GM18517 (cell line): ENCODE measurements at regions not wholly inside any gene's neighbourhood (a gene's known extent, or its start where the extent isn't known, plus 50 kb on each side); places are given as distances from the start of the nearest gene placed in this dataset.
"Not testable (repeated sequence)": the region's sequence is repeated elsewhere in the genome, so short reads cannot be mapped to it uniquely, and the experiment has no call there.

Experiments
- ATAC-seq: cut with Tn5 transposase; IDR thresholded peaks from one replicate; pipeline ENCODE4 v1.9.1; 2021; ENCODE audit warnings: mild to moderate bottlenecking, moderate library complexity; ENCODE audit not compliant: unreplicated experiment

- ATAC-seq: no peak
These were observed 280.7 kb upstream of the TLE3 start for GRCh38 chr15:70378126-70379031.

- no peak for ATAC-seq
These were observed 279.4 kb upstream of the TLE3 start for GRCh38 chr15:70376929-70377691.

- ATAC-seq: no peak
These were observed 278.6 kb upstream of the TLE3 start for GRCh38 chr15:70376031-70376928.

- ATAC-seq: no peak
These were observed 277.9 kb upstream of the TLE3 start for GRCh38 chr15:70375586-70375985.

GRCh38 chr15:70375006-70375431, 277.3 kb upstream of the TLE3 start:
- no peak for ATAC-seq

GRCh38 chr15:70374096-70374495, 276.4 kb upstream of the TLE3 start:
- no peak for ATAC-seq

GRCh38 chr15:70373439-70373838, 275.7 kb upstream of the TLE3 start:
- not testable (repeated sequence) for ATAC-seq

- not testable (repeated sequence) for ATAC-seq
These were observed 270.4 kb upstream of the TLE3 start for GRCh38 chr15:70367913-70368705.

- not testable (repeated sequence) for ATAC-seq
These were observed 266.3 kb upstream of the TLE3 start for GRCh38 chr15:70364023-70364422.

- no peak for ATAC-seq
These were observed 265.2 kb upstream of the TLE3 start for GRCh38 chr15:70362886-70363285.

- no peak for ATAC-seq
These were observed 264.6 kb upstream of the TLE3 start for GRCh38 chr15:70362350-70362749.

GRCh38 chr15:70361891-70362290, 264.2 kb upstream of the TLE3 start:
- ATAC-seq: no peak

- ATAC-seq: no peak
These were observed 263.4 kb upstream of the TLE3 start for GRCh38 chr15:70361106-70361505.

GRCh38 chr15:70358871-70359647, 261.3 kb upstream of the TLE3 start:
- ATAC-seq: no peak

- no peak for ATAC-seq
These were observed 260.5 kb upstream of the TLE3 start for GRCh38 chr15:70358011-70358819.

- no peak for ATAC-seq
These were observed 259.7 kb upstream of the TLE3 start for GRCh38 chr15:70357453-70357852.

- ATAC-seq: no peak
These were observed 259.2 kb upstream of the TLE3 start for GRCh38 chr15:70356919-70357318.

GRCh38 chr15:70356062-70356860, 258.5 kb upstream of the TLE3 start:
- no peak for ATAC-seq
